Memory B cell (primary cell): ENCODE measurements at regions not wholly inside any gene's neighbourhood (a gene's known extent, or its start where the extent isn't known, plus 50 kb on each side); places are given as distances from the start of the nearest gene placed in this dataset.

Experiments
- ATAC-seq: fragments of 150-1000 bp; cut with Tn5 transposase; 2 replicates; pipeline ENCODE4 v1.10.0; 2021; ENCODE audit warnings: low read depth, mild to moderate bottlenecking, moderate library complexity
- DNase-seq, 2 donors: peaks; one replicate each; pipeline ENCODE4 v3.0.0; 2022; ENCODE audit warnings: low spot score in 2 of 2
- H3K27ac Mint-ChIP-seq: one replicate; pipeline ENCODE4 v1.8.0; 2022; ENCODE audit warnings: mild to moderate bottlenecking, moderate library complexity, mixed read lengths
- H3K27me3 Mint-ChIP-seq: one replicate; pipeline ENCODE4 v1.8.0; 2022; ENCODE audit warnings: mixed read lengths
- H3K36me3 Mint-ChIP-seq: one replicate; pipeline ENCODE4 v1.8.0; 2022; ENCODE audit warnings: mild to moderate bottlenecking, mixed read lengths
- H3K4me1 Mint-ChIP-seq: one replicate; pipeline ENCODE4 v1.8.0; 2022; ENCODE audit warnings: mixed read lengths
- H3K4me3 Mint-ChIP-seq: one replicate; pipeline ENCODE4 v1.8.0; 2022; ENCODE audit warnings: mild to moderate bottlenecking, moderate library complexity, mixed read lengths
- H3K9me3 Mint-ChIP-seq: one replicate; pipeline ENCODE4 v1.8.0; 2022; ENCODE audit warnings: mixed read lengths

DNA sequence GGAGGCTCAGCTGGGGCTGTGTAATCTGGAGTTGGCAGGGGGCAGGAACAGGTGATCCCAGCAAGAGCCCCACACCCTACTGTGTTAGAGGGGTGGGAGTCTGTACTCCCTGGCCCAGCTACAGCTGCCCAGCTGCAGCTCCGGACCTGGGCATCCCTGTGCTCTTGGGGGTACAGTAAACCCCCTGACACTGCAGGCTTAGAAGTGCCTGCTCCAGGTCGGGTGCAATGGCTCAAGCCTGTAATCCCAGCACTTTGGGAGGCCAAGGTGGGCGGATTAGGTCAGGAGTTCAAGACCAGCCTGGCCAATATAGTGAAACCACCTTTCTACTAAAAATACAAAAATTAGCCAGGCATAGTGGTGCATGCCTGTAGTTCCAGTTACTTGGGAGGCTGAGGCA lies 1228.6 kb upstream of the EYS start:
- ATAC-seq (no peak), DNase-seq (no peak)
- no peak overlapping the region for H3K27ac Mint-ChIP-seq
- H3K36me3 Mint-ChIP-seq = no peaks in the 10 kb centered on the region
- H3K4me3 Mint-ChIP-seq = no peak overlapping the region
- H3K4me1 Mint-ChIP-seq = no peaks in the 10 kb centered on the region
- H3K9me3 Mint-ChIP-seq = peaks cover 6% of the 10 kb centered on the region
- H3K27me3 Mint-ChIP-seq = no peaks in the 10 kb centered on the region

DNA sequence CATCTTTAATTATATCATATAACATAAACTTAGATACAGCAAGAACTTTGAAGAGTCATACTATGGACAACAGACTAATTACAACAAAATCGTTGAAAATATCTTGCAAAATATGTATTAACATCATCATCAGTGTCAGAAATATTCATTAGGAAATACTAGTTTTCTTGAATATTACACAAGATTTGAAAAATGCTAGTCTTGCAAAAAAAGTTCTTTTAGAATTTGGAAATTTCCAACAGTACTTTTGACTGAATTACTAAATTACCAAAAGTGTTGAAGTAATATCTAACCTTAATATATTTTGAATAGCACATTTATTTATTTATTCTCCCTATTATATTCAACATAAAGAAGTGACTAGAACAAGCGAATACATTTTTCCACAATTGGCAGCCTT lies 1224.8 kb upstream of the EYS start:
- peaks cover 8% of the 10 kb centered on the region for H3K9me3 Mint-ChIP-seq
- no peaks in the 10 kb centered on the region for H3K27me3 Mint-ChIP-seq
- no peak overlapping the region for H3K4me3 Mint-ChIP-seq
- H3K36me3 Mint-ChIP-seq = no peaks in the 10 kb centered on the region
- ATAC-seq (no peak), DNase-seq (no peak)
- H3K4me1 Mint-ChIP-seq = no peaks in the 10 kb centered on the region
- H3K27ac Mint-ChIP-seq = no peak overlapping the region

DNA sequence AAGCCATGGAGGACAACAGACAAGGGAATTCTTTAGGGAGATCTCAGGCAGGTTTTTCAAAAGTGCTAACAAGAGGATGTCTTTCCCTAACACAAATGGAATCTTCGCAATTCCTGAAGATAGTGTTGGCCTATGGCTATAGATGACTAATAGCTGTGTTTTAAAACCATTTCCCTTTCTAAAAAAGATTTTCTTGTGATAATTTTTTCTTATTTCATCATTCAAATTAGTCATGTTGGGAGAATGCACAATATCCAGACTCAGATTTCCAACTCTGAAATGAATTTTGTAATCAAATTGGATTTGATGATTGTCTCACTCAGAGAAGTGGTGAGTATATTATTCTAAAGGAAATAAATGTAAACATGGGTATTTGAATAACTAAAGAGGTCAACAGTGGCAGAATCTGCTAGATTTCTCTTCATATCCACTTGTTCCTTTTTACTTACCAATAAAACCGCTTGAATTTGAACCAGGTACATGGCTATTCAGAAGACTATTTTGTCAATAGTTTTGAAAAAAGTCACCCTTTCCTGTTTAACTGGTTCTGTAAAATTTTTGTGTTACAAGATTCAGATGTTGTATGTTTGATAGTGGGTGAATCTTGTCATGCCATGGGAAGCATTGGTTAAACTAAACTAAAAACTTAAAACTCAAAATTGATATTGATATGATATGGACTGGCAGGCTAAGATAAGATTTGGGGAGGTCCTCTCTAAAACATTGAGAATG lies 1223.7 kb upstream of the EYS start:
- H3K36me3 Mint-ChIP-seq = no peaks in the 10 kb centered on the region
- no peak for DNase-seq
- no peaks in the 10 kb centered on the region for H3K27me3 Mint-ChIP-seq
- ATAC-seq = no peak
- peaks cover 6% of the 10 kb centered on the region for H3K9me3 Mint-ChIP-seq
- H3K4me3 Mint-ChIP-seq = no peak overlapping the region
- H3K4me1 Mint-ChIP-seq = no peaks in the 10 kb centered on the region
- H3K27ac Mint-ChIP-seq = no peak overlapping the region

DNA sequence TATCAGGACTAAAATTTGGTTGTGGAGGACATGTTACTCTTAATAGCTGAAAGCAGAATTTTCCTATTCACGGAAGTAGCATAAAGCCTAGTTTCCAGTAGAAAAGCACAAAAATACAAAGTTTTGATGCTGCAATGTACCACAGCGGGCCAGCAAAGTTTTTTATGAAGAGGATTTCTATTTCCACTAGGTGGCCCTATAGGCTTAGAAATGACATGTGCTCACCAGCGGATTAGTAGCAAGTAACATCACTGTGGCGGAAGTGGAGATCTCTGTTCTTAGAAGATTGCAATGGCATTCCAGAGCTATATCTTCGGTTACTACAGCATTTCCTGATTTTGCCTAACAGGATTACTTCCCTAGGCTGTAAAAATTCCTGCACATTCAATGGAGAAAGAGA lies 1219.0 kb upstream of the EYS start:
- H3K4me3 Mint-ChIP-seq = no peak overlapping the region
- no peaks in the 10 kb centered on the region for H3K36me3 Mint-ChIP-seq
- H3K9me3 Mint-ChIP-seq = peaks cover 12% of the 10 kb centered on the region
- ATAC-seq (no peak), DNase-seq (no peak)
- H3K27me3 Mint-ChIP-seq = no peaks in the 10 kb centered on the region
- no peak overlapping the region for H3K27ac Mint-ChIP-seq
- H3K4me1 Mint-ChIP-seq = no peaks in the 10 kb centered on the region

DNA sequence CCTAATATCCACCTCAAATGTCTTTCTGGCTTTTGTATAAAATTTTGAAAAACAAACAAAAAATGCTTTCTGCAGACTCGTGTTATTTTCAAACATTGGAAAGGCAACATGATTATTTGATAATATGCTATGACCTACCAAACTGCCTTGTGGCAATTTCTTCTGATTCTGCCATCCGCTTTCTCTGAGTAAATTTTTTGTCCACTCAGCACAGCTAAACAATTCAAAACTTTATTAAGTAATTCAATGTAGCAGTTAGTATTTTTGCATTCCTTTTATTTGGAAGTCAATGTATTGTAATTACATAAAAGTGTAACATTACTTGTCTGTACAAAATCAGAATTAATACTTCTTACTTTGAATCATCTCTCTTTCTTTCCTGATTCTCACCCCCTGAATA lies 1206.6 kb upstream of the EYS start:
- ATAC-seq (no peak), DNase-seq (no peak)
- Mint-ChIP-seq H3K4me3 (no peak overlapping the region), H3K9me3 (peaks cover 1% of the 10 kb centered on the region), H3K36me3 (no peaks in the 10 kb centered on the region), H3K4me1 (no peaks in the 10 kb centered on the region), H3K27me3 (no peaks in the 10 kb centered on the region), H3K27ac (no peak overlapping the region)

DNA sequence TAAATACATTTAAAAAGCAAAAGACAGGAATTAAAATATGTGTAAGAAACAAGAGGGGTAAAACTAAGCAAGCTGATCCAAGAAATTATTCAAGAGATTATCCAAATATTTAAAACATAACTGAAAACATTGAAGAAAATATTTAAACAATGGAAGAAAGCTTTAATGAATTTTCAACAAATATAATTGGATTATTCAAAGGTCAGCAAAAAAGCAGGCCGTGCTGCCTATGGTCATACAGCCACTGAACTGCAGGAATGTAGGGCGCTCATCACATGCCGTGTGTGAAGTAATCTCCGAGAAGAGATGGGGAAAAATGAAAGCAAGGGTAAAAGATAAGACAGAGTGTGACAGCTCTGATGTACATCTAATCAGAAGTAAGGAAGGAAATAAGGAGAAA lies 1195.4 kb upstream of the EYS start:
- ATAC-seq (no peak), DNase-seq (no peak)
- H3K4me1 Mint-ChIP-seq = no peaks in the 10 kb centered on the region
- no peaks in the 10 kb centered on the region for H3K36me3 Mint-ChIP-seq
- peaks cover 3% of the 10 kb centered on the region for H3K9me3 Mint-ChIP-seq
- no peaks in the 10 kb centered on the region for H3K27me3 Mint-ChIP-seq
- H3K4me3 Mint-ChIP-seq = no peak overlapping the region
- H3K27ac Mint-ChIP-seq = no peak overlapping the region

DNA sequence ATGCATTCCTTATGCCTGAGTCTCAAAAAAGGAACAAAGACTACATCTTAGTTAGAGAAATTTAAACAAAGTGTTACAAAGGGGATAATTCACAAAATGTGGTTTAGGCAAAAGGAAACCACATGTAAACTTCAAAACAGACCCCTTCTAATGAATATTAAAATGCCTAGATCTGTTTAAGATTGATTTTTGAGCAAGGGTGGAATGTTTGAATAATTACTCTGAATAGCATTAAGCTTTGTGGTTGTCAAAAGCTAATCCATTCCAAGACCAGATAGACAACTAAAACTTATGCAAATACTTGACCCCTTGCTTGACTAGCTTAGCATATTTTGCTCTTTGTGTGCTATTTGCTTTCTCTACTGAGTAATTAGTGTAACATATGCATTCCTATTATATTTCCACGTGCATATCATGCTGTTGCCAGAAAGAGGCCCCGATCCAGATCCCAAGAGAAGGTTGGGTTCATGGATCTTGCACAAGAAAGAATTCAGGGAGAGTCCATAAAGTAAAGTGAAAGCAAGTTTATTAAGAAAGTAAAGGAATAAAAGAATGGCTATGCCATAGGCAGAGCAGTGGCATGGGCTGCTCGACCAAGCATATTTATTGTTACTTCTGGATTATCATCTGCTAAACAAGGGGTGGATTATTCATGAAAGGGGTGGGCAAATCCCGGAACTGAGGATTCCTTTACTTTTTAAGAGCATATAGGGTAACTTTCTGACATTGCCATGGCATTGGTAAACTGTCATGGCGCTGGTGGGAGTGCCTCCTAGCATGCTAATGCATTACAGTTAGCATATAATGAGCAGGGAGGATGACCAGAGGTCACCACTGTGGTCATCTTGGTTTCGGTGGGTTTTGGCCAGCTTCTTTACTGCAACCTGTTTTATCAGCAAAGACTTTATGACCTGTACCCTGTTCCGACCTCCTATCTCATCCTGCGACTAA lies 1193.4 kb upstream of the EYS start:
- DNase-seq (no peak), ATAC-seq (no peak)
- H3K27ac Mint-ChIP-seq = no peak overlapping the region
- no peaks in the 10 kb centered on the region for H3K27me3 Mint-ChIP-seq
- H3K4me1 Mint-ChIP-seq = no peaks in the 10 kb centered on the region
- H3K9me3 Mint-ChIP-seq = peaks cover 6% of the 10 kb centered on the region
- no peaks in the 10 kb centered on the region for H3K36me3 Mint-ChIP-seq
- no peak overlapping the region for H3K4me3 Mint-ChIP-seq

DNA sequence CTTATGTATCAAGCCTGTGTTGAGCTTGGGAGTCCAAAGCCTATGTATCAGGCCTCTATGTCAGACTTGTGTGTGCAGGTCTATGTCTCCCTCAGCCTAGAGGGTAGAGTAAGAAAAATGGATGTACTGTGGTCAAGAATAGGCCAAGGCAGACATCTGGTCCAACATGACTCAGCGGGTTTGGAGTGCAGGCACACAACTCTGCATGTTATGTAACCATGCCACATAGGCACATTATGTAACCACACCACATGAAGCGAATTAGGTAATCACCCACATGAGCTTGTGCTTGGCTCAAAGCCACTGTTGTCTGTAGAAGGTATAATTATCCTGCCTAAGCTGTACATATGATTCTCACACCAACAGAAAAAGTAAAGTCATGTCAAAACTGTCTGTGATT lies 1190.5 kb upstream of the EYS start:
- Mint-ChIP-seq H3K4me3 (no peak overlapping the region), H3K9me3 (peaks cover 7% of the 10 kb centered on the region), H3K27ac (no peak overlapping the region), H3K36me3 (no peaks in the 10 kb centered on the region), H3K4me1 (no peaks in the 10 kb centered on the region), H3K27me3 (no peaks in the 10 kb centered on the region)
- DNase-seq (no peak), ATAC-seq (no peak)

DNA sequence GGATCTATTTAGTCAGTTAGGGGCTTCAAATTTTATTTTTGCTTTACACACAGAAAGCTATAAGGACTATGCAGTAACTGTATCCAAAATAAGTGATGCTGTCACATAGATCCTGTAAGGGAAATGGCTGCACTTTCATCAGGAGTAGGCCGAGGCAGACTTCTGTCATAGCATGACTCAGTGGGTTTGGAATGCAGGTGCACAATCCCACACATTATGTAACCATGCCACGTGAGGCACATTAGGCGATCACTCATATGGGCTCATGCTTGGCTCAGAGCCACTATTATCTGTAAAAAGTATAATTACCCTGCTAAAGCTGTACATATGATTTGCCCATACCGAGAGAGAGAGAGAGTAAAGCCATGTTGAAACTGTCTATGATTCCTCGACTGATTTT lies 1189.4 kb upstream of the EYS start:
- DNase-seq (no peak), ATAC-seq (no peak)
- H3K9me3 Mint-ChIP-seq = peaks cover 8% of the 10 kb centered on the region
- H3K4me1 Mint-ChIP-seq = no peaks in the 10 kb centered on the region
- H3K27ac Mint-ChIP-seq = no peak overlapping the region
- no peak overlapping the region for H3K4me3 Mint-ChIP-seq
- no peaks in the 10 kb centered on the region for H3K27me3 Mint-ChIP-seq
- no peaks in the 10 kb centered on the region for H3K36me3 Mint-ChIP-seq

DNA sequence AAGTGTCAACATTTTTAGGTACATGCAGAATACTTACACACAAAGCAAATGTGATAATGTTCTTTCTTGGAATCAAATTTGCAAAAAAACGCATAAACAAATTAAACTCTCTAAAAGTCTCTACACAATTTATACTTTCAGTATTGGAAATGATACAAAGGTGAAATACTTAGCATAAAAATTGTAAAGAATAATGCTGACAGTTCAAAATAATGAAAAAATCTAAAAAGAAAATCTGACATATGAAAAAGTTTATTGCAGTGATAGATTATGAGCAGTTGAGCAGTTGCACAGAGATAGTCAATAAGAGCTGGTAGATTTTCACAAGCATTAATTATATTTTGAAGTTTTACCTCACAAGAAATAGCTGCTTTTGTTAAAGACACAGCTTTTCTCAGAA lies 1176.4 kb upstream of the EYS start:
- Mint-ChIP-seq H3K4me3 (no peak overlapping the region), H3K27ac (no peak overlapping the region), H3K9me3 (peaks cover 7% of the 10 kb centered on the region), H3K36me3 (no peaks in the 10 kb centered on the region), H3K4me1 (no peaks in the 10 kb centered on the region), H3K27me3 (no peaks in the 10 kb centered on the region)
- ATAC-seq (no peak), DNase-seq (no peak)

DNA sequence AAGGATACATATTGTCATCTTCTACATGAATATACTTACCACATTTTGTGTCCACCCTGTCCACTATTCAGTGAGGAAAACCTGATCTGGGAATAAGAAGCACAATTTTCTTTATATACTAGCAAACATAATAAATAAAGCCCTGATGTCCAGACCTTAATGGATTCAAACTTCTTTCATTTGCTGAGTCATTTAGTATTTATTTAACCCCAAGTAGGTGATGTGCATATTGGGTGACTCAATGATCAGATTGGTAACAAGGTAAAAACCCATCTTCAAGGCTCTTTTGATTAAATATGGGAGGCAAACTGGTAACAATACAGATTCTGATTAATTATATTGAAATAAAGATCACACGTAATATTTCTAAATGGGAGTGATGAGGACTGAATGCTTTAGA lies 1159.8 kb upstream of the EYS start:
- Mint-ChIP-seq H3K4me3 (no peak overlapping the region), H3K36me3 (no peaks in the 10 kb centered on the region), H3K9me3 (peaks cover 8% of the 10 kb centered on the region), H3K4me1 (no peaks in the 10 kb centered on the region), H3K27me3 (no peaks in the 10 kb centered on the region), H3K27ac (no peak overlapping the region)
- DNase-seq (no peak), ATAC-seq (no peak)

DNA sequence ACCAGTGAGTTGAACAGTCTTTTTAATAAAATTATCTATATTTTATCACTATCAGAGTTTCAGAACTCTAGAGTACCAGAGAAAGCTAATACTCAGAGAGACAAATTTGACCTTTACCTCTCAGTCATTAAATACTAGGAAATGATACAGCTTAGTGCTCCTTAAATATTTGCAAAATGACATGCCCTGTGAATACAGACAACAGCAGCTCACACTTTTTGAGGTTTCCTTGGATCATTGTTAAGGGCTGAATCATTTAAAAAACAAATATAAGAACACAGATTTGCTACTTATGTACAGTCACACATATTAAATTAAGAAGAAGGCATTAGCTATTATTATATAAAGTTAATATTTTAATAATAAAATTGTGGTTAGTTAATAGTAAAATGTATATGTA lies 1158.7 kb upstream of the EYS start:
- no peaks in the 10 kb centered on the region for H3K4me1 Mint-ChIP-seq
- peaks cover 7% of the 10 kb centered on the region for H3K9me3 Mint-ChIP-seq
- no peak overlapping the region for H3K4me3 Mint-ChIP-seq
- H3K27me3 Mint-ChIP-seq = no peaks in the 10 kb centered on the region
- no peak overlapping the region for H3K27ac Mint-ChIP-seq
- DNase-seq = no peak
- ATAC-seq = no peak
- H3K36me3 Mint-ChIP-seq = no peaks in the 10 kb centered on the region

DNA sequence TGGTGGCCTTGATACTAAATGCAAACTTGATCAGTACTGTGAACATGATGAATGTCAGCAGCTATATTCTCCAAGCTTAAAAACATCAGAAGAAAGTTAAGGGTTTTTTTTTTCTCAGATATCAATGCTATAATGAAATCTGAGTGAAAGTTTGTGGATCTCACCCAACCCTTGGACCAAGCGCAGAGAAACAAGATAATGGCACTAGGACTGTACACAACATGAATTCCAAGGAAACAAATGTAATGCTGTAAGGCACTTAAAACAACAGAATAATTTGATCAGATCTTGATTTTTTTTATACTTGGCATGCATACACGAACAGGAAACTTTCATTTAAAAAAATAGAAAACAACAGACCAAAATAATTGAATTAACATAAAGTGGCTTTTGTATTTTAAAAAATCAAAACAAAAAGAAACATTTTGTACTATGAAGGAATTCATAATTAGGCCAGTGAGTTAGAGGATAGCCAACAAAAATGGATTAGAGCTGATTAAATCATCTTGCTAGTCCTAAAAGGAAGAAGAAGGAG lies 1154.0 kb upstream of the EYS start:
- DNase-seq = no peak
- H3K27me3 Mint-ChIP-seq = no peaks in the 10 kb centered on the region
- no peak overlapping the region for H3K4me3 Mint-ChIP-seq
- ATAC-seq = no peak
- H3K36me3 Mint-ChIP-seq = no peaks in the 10 kb centered on the region
- H3K27ac Mint-ChIP-seq = no peak overlapping the region
- H3K4me1 Mint-ChIP-seq = no peaks in the 10 kb centered on the region
- H3K9me3 Mint-ChIP-seq = peaks cover 8% of the 10 kb centered on the region

DNA sequence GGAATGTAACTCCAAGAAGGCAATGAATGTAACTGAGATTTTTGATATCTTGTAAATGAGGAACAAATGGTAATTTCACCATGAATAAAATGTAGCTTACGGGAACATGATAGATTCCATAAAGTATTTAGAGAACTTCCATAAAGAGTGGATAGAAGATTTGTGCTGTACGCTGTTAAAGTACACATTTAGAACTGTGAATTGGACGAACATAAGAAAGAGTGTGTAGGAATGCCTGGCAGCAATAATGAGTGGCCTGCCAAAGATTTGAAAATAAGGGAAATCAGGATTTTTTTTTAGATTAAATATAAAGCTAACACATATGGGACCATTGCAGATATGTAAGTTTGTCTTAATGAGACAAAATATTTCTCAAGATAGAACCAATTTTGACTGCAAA lies 1153.3 kb upstream of the EYS start:
- no peak overlapping the region for H3K27ac Mint-ChIP-seq
- no peaks in the 10 kb centered on the region for H3K4me1 Mint-ChIP-seq
- H3K4me3 Mint-ChIP-seq = no peak overlapping the region
- no peak for ATAC-seq
- H3K27me3 Mint-ChIP-seq = no peaks in the 10 kb centered on the region
- peaks cover 8% of the 10 kb centered on the region for H3K9me3 Mint-ChIP-seq
- DNase-seq = no peak
- no peaks in the 10 kb centered on the region for H3K36me3 Mint-ChIP-seq
